Neural crest cell (in vitro differentiated cells): ENCODE measurements at regions not wholly inside any gene's neighbourhood (a gene's known extent, or its start where the extent isn't known, plus 50 kb on each side); places are given as distances from the start of the nearest gene placed in this dataset.

Experiments
- DNase-seq: peaks from one replicate; pipeline ENCODE4 v3.0.0; 2021; ENCODE audit warnings: low read depth, mixed read lengths, low spot score
- H3K27ac Mint-ChIP-seq: one replicate; pipeline ENCODE4 v1.8.0; 2021; ENCODE audit warnings: mild to moderate bottlenecking, mixed read lengths; ENCODE audit not compliant: unreplicated experiment
- H3K27me3 Mint-ChIP-seq: 2 replicates; pipeline ENCODE4 v1.8.0; 2021; ENCODE audit warnings: low read depth, mild to moderate bottlenecking, mixed read lengths
- H3K36me3 Mint-ChIP-seq: 2 replicates; pipeline ENCODE4 v1.8.0; 2021; ENCODE audit warnings: low read depth, mild to moderate bottlenecking, mixed read lengths
- H3K4me1 Mint-ChIP-seq: 2 replicates; pipeline ENCODE4 v1.8.0; 2021; ENCODE audit warnings: mixed read lengths
- H3K4me3 Mint-ChIP-seq: one replicate; pipeline ENCODE4 v1.8.0; 2021; ENCODE audit warnings: mild to moderate bottlenecking, mixed read lengths
- H3K9me3 Mint-ChIP-seq: 2 replicates; pipeline ENCODE4 v1.8.0; 2021; ENCODE audit warnings: mixed read lengths
- CTCF ChIP-seq: fragments of 200-600 bp; sonication (generic); conservative IDR thresholded peaks from 2 replicates; pipeline ENCODE4 v1.5.0; 2021; ENCODE audit warnings: antibody characterized with exemption, mild to moderate bottlenecking

- H3K36me3 Mint-ChIP-seq = no peaks in the 10 kb centered on the region
- H3K27me3 Mint-ChIP-seq = peaks cover 14% of the 10 kb centered on the region
- H3K4me3 Mint-ChIP-seq = peak overlapping the region; percentile 15
- H3K9me3 Mint-ChIP-seq = no peaks in the 10 kb centered on the region
- H3K27ac Mint-ChIP-seq = peak overlapping the region; percentile 89
- no peak for DNase-seq
- TF ChIP-seq CTCF = no peak
- peaks cover 51% of the 10 kb centered on the region for H3K4me1 Mint-ChIP-seq
These were observed 103.2 kb upstream of the ARMC2 start for GRCh38 chr6:108744996-108745395.

GRCh38 chr6:108745664-108746336 lies 102.4 kb upstream of the ARMC2 start:
- H3K4me1 Mint-ChIP-seq = peaks cover 51% of the 10 kb centered on the region
- TF ChIP-seq CTCF = no peak

GRCh38 chr6:108746366-108746765 lies 101.9 kb upstream of the ARMC2 start:
- Mint-ChIP-seq H3K4me3 (no peak overlapping the region), H3K9me3 (no peaks in the 10 kb centered on the region), H3K27ac (no peak overlapping the region), H3K4me1 (peaks cover 48% of the 10 kb centered on the region), H3K27me3 (peaks cover 7% of the 10 kb centered on the region), H3K36me3 (no peaks in the 10 kb centered on the region)
- no peak for DNase-seq
- no peak for TF ChIP-seq CTCF

More at GRCh38 chr6:108745664-108746336, 102.4 kb upstream of the ARMC2 start:
- no peaks in the 10 kb centered on the region for H3K36me3 Mint-ChIP-seq
- peaks cover 9% of the 10 kb centered on the region for H3K27me3 Mint-ChIP-seq
- no peaks in the 10 kb centered on the region for H3K9me3 Mint-ChIP-seq
- no peak overlapping the region for H3K27ac Mint-ChIP-seq
- DNase-seq = no peak
- H3K4me3 Mint-ChIP-seq = no peak overlapping the region

- Mint-ChIP-seq H3K36me3 (no peaks in the 10 kb centered on the region), H3K4me1 (peaks cover 42% of the 10 kb centered on the region), H3K27ac (no peak overlapping the region), H3K4me3 (no peak overlapping the region), H3K9me3 (no peaks in the 10 kb centered on the region), H3K27me3 (peaks cover 3% of the 10 kb centered on the region)
- TF ChIP-seq CTCF = no peak
- DNase-seq = no peak
These were observed 101.2 kb upstream of the ARMC2 start for GRCh38 chr6:108746836-108747575.

GRCh38 chr6:108748055-108748454 lies 100.2 kb upstream of the ARMC2 start:
- no peaks in the 10 kb centered on the region for H3K9me3 Mint-ChIP-seq
- H3K4me3 Mint-ChIP-seq = no peak overlapping the region
- no peak for DNase-seq
- peaks cover 41% of the 10 kb centered on the region for H3K4me1 Mint-ChIP-seq
- H3K36me3 Mint-ChIP-seq = no peaks in the 10 kb centered on the region
- no peak for TF ChIP-seq CTCF
- H3K27ac Mint-ChIP-seq = no peak overlapping the region
- H3K27me3 Mint-ChIP-seq = peaks cover 3% of the 10 kb centered on the region
